ENCODE measurements at regions not wholly inside any gene's neighbourhood (a gene's known extent, or its start where the extent isn't known, plus 50 kb on each side); places are given as distances from the start of the nearest gene placed in this dataset.
"Not testable (repeated sequence)": the region's sequence is repeated elsewhere in the genome, so short reads cannot be mapped to it uniquely, and the experiment has no call there.

- TF ChIP-seq CTCF (IDR thresholded peaks at IDR 0.05): no peak
- DNase-seq (no peak), ATAC-seq (no peak)
- ChIA-PET POLR2A (no interaction called here), CTCF (interaction anchor here (1.1 to 1.3 kb wide), 2 partner anchors 12 to 15 kb away, joined by 4 to 5 read pairs; no protein-coding TSS in a partner anchor)
- intact Hi-C loops (cut with micrococcal nuclease): no loop called here
- Mint-ChIP-seq H3K4me3 (no peak overlapping the region), H3K27me3 (no peaks in the 10 kb centered on the region), H3K9me3 (no peaks in the 10 kb centered on the region), H3K27ac (no peak overlapping the region), H3K36me3 (ENCODE audit: low read depth) (no peaks in the 10 kb centered on the region), H3K4me1 (ENCODE audit: low read depth) (no peaks in the 10 kb centered on the region)
These were observed 378.1 kb upstream of the MAN1A1 start for GRCh38 chr6:119727504-119728219.

DNA sequence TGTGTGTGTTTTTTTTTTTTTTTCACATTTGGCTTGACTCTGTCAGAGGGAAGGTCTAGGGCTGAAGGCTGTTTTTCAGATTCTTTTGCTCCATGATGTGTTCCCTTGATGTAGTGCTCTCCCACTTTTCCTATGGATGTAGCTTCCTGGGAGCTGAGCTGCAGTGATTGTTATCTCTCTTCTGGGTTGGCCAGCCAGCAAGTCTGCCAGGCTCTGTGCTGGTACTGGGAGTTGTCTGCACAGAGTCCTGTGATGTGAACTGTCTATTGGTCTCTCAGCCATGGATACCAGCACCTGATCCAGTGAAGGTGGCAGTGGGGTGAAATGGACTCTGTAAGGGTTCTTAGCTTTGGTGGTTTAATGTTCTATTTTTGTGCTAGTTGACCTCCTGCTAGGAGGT, 377.4 kb upstream of the MAN1A1 start:
- H3K9me3 Mint-ChIP-seq; DNase-seq; H3K4me1 Mint-ChIP-seq (ENCODE audit: low read depth); H3K4me3 Mint-ChIP-seq; ATAC-seq; H3K27ac Mint-ChIP-seq; intact Hi-C loops (cut with micrococcal nuclease); H3K27me3 Mint-ChIP-seq; POLR2A ChIA-PET; H3K36me3 Mint-ChIP-seq (ENCODE audit: low read depth): not testable (repeated sequence)
- CTCF ChIA-PET: interaction anchor here (1.1 kb wide), 1 partner anchor 15 kb away, joined by 5 read pairs; no protein-coding TSS in a partner anchor

GRCh38 chr6:119726086-119726485, 376.5 kb upstream of the MAN1A1 start:
- Mint-ChIP-seq H3K27me3 (no peaks in the 10 kb centered on the region), H3K4me3 (no peak overlapping the region), H3K4me1 (ENCODE audit: low read depth) (no peaks in the 10 kb centered on the region), H3K36me3 (ENCODE audit: low read depth) (no peaks in the 10 kb centered on the region), H3K27ac (no peak overlapping the region), H3K9me3 (no peaks in the 10 kb centered on the region)
- DNase-seq (no peak), ATAC-seq (no peak)
- ChIA-PET CTCF (no interaction called here), POLR2A (no interaction called here)
- intact Hi-C loops (cut with micrococcal nuclease): no loop called here
- TF ChIP-seq CTCF (IDR thresholded peaks at IDR 0.05): no peak

DNA sequence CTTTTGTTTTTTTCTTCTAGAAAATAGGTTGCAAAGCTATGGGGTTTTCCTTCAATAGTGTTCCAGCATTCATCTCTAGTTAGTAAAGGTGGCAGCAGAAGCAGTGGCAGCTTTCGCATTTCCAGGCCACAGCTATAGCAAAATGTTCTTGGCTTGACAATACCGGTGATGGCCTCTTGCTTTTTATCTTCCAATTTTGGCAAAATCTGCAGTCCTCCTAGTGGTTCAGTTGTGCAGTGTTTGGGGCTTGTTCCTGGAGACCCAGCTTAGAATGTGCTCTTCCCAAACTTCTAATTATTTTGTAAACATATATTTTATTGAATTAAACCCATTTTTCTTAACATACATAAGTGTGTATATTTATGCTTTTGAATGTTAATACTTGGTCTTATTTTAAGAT, 370.6 kb upstream of the MAN1A1 start:
- ATAC-seq (no peak), DNase-seq (no peak)
- no peaks in the 10 kb centered on the region for H3K27me3 Mint-ChIP-seq
- no peaks in the 10 kb centered on the region for H3K4me1 Mint-ChIP-seq (ENCODE audit: low read depth)
- no peaks in the 10 kb centered on the region for H3K9me3 Mint-ChIP-seq
- TF ChIP-seq CTCF (IDR thresholded peaks at IDR 0.05): no peak
- H3K27ac Mint-ChIP-seq: no peak overlapping the region
- H3K4me3 Mint-ChIP-seq: no peak overlapping the region
- intact Hi-C loops (cut with micrococcal nuclease): no loop called here
- ChIA-PET POLR2A (no interaction called here), CTCF (interaction anchor here (0.6 to 1.3 kb wide), 5 partner anchors 21 to 572 kb away, joined by 3 read pairs; no protein-coding TSS in a partner anchor)
- H3K36me3 Mint-ChIP-seq (ENCODE audit: low read depth): no peaks in the 10 kb centered on the region

GRCh38 chr6:119717942-119718341, 368.4 kb upstream of the MAN1A1 start:
- Mint-ChIP-seq H3K4me1 (ENCODE audit: low read depth) (no peaks in the 10 kb centered on the region), H3K4me3 (no peak overlapping the region), H3K36me3 (ENCODE audit: low read depth) (no peaks in the 10 kb centered on the region), H3K27me3 (no peaks in the 10 kb centered on the region), H3K9me3 (no peaks in the 10 kb centered on the region), H3K27ac (no peak overlapping the region)
- no peak for TF ChIP-seq CTCF (IDR thresholded peaks at IDR 0.05)
- no peak for DNase-seq
- ChIA-PET POLR2A (no interaction called here), CTCF (no interaction called here)
- no peak for ATAC-seq
- intact Hi-C loops (cut with micrococcal nuclease): no loop called here

All from activated CD8-positive, alpha-beta T cell treated with anti-CD3 and anti-CD28 coated beads for 36 hours (primary cell).